K562 (cell line): ENCODE measurements at regions not wholly inside any gene's neighbourhood (a gene's known extent, or its start where the extent isn't known, plus 50 kb on each side); places are given as distances from the start of the nearest gene placed in this dataset.

Experiments used
- ARID2 ChIP-seq: fragments of 450-650 bp; IDR thresholded peaks from 2 replicates; pipeline ENCODE4 v1.6.1; 2017; ENCODE audit warnings: antibody characterized with exemption, mild to moderate bottlenecking
- CBFB ChIP-seq: sonication (generic); formaldehyde crosslinking; IDR thresholded peaks from 2 replicates; pipeline ENCODE4 v1.4.0; 2020; ENCODE audit warnings: mild to moderate bottlenecking, missing genetic modification reagents
- CC2D1A ChIP-seq: fragments of 450-650 bp; IDR thresholded peaks from 2 replicates; pipeline ENCODE4 v1.6.1; 2017; ENCODE audit warnings: mild to moderate bottlenecking
- E2F3 ChIP-seq: fragments of 250-450 bp; sonication (Bioruptor Pico); IDR thresholded peaks from 2 replicates; pipeline ENCODE4 v1.4.0; 2020; ENCODE audit warnings: mild to moderate bottlenecking
- FIP1L1 ChIP-seq: fragments of 200-400 bp; formaldehyde crosslinking; IDR thresholded peaks from 2 replicates; pipeline ENCODE4 v1.6.1; 2018; ENCODE audit warnings: mild to moderate bottlenecking, low read depth, low read length; ENCODE audit not compliant: poor library complexity, severe bottlenecking
- FOXP1 ChIP-seq: sonication (generic); formaldehyde crosslinking; IDR thresholded peaks from 2 replicates; pipeline ENCODE4 v1.8.0; 2022; ENCODE audit warnings: mild to moderate bottlenecking, missing genetic modification reagents
- GABPB1 ChIP-seq: sonication (generic); formaldehyde crosslinking; IDR thresholded peaks from 2 replicates; pipeline ENCODE4 v1.8.0; 2022; ENCODE audit warnings: mild to moderate bottlenecking, missing genetic modification reagents
- HDAC6 ChIP-seq: IDR thresholded peaks from 2 replicates; pipeline ENCODE4 v1.6.1; 2012; ENCODE audit warnings: low read depth, mild to moderate bottlenecking, control low read depth, inconsistent platforms, low read length, moderate library complexity
- HEY1 ChIP-seq: fragments of 250-450 bp; sonication (Bioruptor Pico); IDR thresholded peaks from 2 replicates; pipeline ENCODE4 v1.5.0; 2020; ENCODE audit warnings: mild to moderate bottlenecking, moderate library complexity, borderline replicate concordance
- MCM3 ChIP-seq: fragments of 450-650 bp; IDR thresholded peaks from 2 replicates; pipeline ENCODE4 v1.6.1; 2016
- NFATC3 ChIP-seq: fragments of 450-650 bp; IDR thresholded peaks from 2 replicates; pipeline ENCODE4 v1.6.1; 2017; ENCODE audit warnings: mild to moderate bottlenecking
- PCBP1 ChIP-seq: fragments of 200-400 bp; formaldehyde crosslinking; IDR thresholded peaks from 2 replicates; pipeline ENCODE4 v1.6.1; 2018; ENCODE audit warnings: mild to moderate bottlenecking, low read depth, low read length; ENCODE audit not compliant: poor library complexity, severe bottlenecking
- POLR2H ChIP-seq: IDR thresholded peaks from 2 replicates; pipeline ENCODE4 v1.6.1; 2016; ENCODE audit warnings: missing genetic modification characterization, low read depth, mild to moderate bottlenecking, control low read depth, missing compliant biosample characterization, moderate library complexity
- POLR3A ChIP-seq: IDR thresholded peaks from 2 replicates; pipeline ENCODE4 v1.6.1; 2011; ENCODE audit warnings: borderline replicate concordance, mild to moderate bottlenecking, moderate library complexity; ENCODE audit not compliant: insufficient read length, insufficient read depth; ENCODE audit errors: extremely low read depth
- XRCC3 ChIP-seq: fragments of 450-650 bp; IDR thresholded peaks from 2 replicates; pipeline ENCODE4 v1.6.1; 2017; ENCODE audit warnings: mild to moderate bottlenecking, moderate library complexity
- ZFX ChIP-seq: sonication (generic); formaldehyde crosslinking; IDR thresholded peaks from 2 replicates; pipeline ENCODE4 v1.8.0; 2022; ENCODE audit warnings: mild to moderate bottlenecking, missing genetic modification reagents, moderate library complexity
- ZNF121 ChIP-seq: sonication (generic); formaldehyde crosslinking; conservative IDR thresholded peaks from 2 replicates; pipeline ENCODE4 v1.8.0; 2022; ENCODE audit warnings: missing genetic modification reagents
- ZNF133 ChIP-seq: fragments of 250-450 bp; sonication (Bioruptor Pico); IDR thresholded peaks from 2 replicates; pipeline ENCODE4 v1.4.0; 2020; ENCODE audit warnings: mild to moderate bottlenecking
- ZNF175 ChIP-seq: fragments of 200-800 bp; sonication (Bioruptor generic); IDR thresholded peaks from 2 replicates; pipeline ENCODE4 v1.6.1; 2016; ENCODE audit warnings: low read depth, mild to moderate bottlenecking, missing genetic modification characterization, missing compliant biosample characterization
- ZNF507 ChIP-seq: conservative IDR thresholded peaks from 2 replicates; pipeline ENCODE4 v1.6.1; 2017; ENCODE audit warnings: missing genetic modification characterization, missing compliant biosample characterization
- TF ChIP-seq, protein P1 (sequence below): sonication (generic); formaldehyde crosslinking; IDR thresholded peaks from 2 replicates; pipeline ENCODE4 v1.8.0; 2022; ENCODE audit warnings: mild to moderate bottlenecking, missing genetic modification reagents
- TF ChIP-seq, protein P2 (sequence below), 2 experiments: fragments of 150-350 bp in 1 of 2; IDR thresholded peaks; 2 replicates each; pipeline ENCODE4 v1.6.1; 2012 to 2016; ENCODE audit warnings: low read depth in 2 of 2, low read length in 2 of 2, mild to moderate bottlenecking in 1 of 2, moderate library complexity in 1 of 2
- TF ChIP-seq, protein P3 (sequence below): fragments of 450-650 bp; formaldehyde crosslinking; conservative IDR thresholded peaks from 2 replicates; pipeline ENCODE4 v1.4.0; 2022; ENCODE audit warnings: mild to moderate bottlenecking, missing genetic modification characterization

DNA sequence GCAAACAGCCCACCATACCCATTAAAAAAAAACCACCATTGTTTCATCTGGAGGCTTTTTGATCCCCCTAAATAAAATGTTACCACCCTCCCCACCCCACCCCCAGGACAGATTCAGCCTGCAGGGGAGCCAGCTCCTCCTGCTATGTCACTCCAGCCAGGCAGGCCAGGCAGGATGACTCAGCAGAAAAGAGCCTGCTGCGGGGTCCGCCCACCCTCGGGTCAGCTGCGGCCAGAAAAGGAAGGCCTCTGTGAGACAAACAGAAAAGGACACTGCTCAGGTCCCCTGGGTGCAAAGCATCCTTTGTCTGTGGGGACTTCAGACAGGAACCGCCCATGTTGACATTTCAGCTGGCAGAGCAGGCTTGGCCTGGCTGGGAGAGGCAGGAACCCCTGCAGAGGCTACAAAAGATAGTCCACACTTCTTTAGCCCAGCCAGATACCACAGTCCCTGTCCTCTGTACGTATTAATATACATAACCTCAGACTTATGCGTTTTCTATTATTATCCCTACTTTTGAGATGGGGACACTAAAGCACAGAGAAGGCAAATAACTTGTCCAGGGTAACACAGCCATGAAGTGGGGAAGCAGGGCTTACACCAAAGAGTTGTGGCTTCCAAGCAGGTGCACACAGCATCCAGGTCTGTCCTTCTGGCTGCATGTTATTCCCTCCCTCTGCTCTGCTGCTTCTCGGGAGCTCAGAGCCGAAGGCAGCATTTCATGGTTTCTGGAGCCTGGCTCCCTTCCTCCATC lies 147.7 kb downstream of the CPEB2 start (continued):
- TF ChIP-seq GABPB1 (CRISPR knock-in tag) (no peak), HDAC6 (no peak), XRCC3 (no peak), E2F3 (no peak), MCM3 (no peak), ZNF175 (CRISPR knock-in tag) (no peak), HEY1 (CRISPR knock-in tag) (no peak), PCBP1 (no peak), POLR3A (no peak), FOXP1 (CRISPR knock-in tag) (no peak), ARID2 (no peak), FIP1L1 (no peak), ZFX (CRISPR knock-in tag) (peak; percentile 38), ZNF133 (CRISPR knock-in tag) (no peak), ZNF121 (CRISPR knock-in tag) (no peak), ZNF507 (no peak), CBFB (no peak), NFATC3 (no peak), CC2D1A (no peak), POLR2H (tag) (no peak)
- TF ChIP-seq, protein P1, sequence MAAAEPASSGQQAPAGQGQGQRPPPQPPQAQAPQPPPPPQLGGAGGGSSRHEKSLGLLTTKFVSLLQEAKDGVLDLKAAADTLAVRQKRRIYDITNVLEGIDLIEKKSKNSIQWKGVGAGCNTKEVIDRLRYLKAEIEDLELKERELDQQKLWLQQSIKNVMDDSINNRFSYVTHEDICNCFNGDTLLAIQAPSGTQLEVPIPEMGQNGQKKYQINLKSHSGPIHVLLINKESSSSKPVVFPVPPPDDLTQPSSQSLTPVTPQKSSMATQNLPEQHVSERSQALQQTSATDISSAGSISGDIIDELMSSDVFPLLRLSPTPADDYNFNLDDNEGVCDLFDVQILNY (CRISPR knock-in tag) = no peak
- TF ChIP-seq, protein P2, sequence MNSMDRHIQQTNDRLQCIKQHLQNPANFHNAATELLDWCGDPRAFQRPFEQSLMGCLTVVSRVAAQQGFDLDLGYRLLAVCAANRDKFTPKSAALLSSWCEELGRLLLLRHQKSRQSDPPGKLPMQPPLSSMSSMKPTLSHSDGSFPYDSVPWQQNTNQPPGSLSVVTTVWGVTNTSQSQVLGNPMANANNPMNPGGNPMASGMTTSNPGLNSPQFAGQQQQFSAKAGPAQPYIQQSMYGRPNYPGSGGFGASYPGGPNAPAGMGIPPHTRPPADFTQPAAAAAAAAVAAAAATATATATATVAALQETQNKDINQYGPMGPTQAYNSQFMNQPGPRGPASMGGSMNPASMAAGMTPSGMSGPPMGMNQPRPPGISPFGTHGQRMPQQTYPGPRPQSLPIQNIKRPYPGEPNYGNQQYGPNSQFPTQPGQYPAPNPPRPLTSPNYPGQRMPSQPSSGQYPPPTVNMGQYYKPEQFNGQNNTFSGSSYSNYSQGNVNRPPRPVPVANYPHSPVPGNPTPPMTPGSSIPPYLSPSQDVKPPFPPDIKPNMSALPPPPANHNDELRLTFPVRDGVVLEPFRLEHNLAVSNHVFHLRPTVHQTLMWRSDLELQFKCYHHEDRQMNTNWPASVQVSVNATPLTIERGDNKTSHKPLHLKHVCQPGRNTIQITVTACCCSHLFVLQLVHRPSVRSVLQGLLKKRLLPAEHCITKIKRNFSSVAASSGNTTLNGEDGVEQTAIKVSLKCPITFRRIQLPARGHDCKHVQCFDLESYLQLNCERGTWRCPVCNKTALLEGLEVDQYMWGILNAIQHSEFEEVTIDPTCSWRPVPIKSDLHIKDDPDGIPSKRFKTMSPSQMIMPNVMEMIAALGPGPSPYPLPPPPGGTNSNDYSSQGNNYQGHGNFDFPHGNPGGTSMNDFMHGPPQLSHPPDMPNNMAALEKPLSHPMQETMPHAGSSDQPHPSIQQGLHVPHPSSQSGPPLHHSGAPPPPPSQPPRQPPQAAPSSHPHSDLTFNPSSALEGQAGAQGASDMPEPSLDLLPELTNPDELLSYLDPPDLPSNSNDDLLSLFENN (IDR thresholded peaks at IDR 0.05; ENCODE audit: low read depth in 2 of 2, low read length in 2 of 2) = peak in 1 of 2 experiments; percentile 50; a peak in 1 of 4 replicates
- TF ChIP-seq, protein P3, sequence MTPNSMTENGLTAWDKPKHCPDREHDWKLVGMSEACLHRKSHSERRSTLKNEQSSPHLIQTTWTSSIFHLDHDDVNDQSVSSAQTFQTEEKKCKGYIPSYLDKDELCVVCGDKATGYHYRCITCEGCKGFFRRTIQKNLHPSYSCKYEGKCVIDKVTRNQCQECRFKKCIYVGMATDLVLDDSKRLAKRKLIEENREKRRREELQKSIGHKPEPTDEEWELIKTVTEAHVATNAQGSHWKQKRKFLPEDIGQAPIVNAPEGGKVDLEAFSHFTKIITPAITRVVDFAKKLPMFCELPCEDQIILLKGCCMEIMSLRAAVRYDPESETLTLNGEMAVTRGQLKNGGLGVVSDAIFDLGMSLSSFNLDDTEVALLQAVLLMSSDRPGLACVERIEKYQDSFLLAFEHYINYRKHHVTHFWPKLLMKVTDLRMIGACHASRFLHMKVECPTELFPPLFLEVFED (CRISPR knock-in tag) = no peak
